22Rv1 (cell line): ENCODE measurements at regions not wholly inside any gene's neighbourhood (a gene's known extent, or its start where the extent isn't known, plus 50 kb on each side); places are given as distances from the start of the nearest gene placed in this dataset.

Source experiments
- H3K27ac ChIP-seq: fragments of 450-650 bp; 2 replicates; pipeline ENCODE4 v1.5.1; 2017
- CTCF ChIP-seq: fragments of 450-650 bp; IDR thresholded peaks from 2 replicates; pipeline ENCODE4 v1.5.1; 2017; ENCODE audit warnings: mild to moderate bottlenecking
- ZFX ChIP-seq: fragments of 450-650 bp; IDR thresholded peaks from 2 replicates; pipeline ENCODE4 v1.6.1; 2017; ENCODE audit warnings: antibody characterized with exemption, borderline replicate concordance

- no peak for TF ChIP-seq CTCF
- TF ChIP-seq ZFX = no peak
- no peak overlapping the region for H3K27ac ChIP-seq
Measured at GRCh38 chr14:71521238-71522135, 410.7 kb upstream of the RGS6 start.

- no peak overlapping the region for H3K27ac ChIP-seq
- TF ChIP-seq ZFX (no peak), CTCF (no peak)
Measured at GRCh38 chr14:71523630-71524319, 408.5 kb upstream of the RGS6 start.

- H3K27ac ChIP-seq = no peak overlapping the region
- no peak for TF ChIP-seq ZFX
- no peak for TF ChIP-seq CTCF
Measured at GRCh38 chr14:71524320-71524982, 407.8 kb upstream of the RGS6 start.

GRCh38 chr14:71525663-71526221 is 406.5 kb upstream of the RGS6 start:
- no peak overlapping the region for H3K27ac ChIP-seq
- TF ChIP-seq CTCF (no peak), ZFX (no peak)

- no peak for TF ChIP-seq CTCF
- no peak for TF ChIP-seq ZFX
Measured at GRCh38 chr14:71526388-71526787, 405.8 kb upstream of the RGS6 start.

GRCh38 chr14:71527838-71528237 is 404.4 kb upstream of the RGS6 start:
- H3K27ac ChIP-seq = no peak overlapping the region
- TF ChIP-seq CTCF (no peak), ZFX (no peak)

More at GRCh38 chr14:71526388-71526787, 405.8 kb upstream of the RGS6 start:
- H3K27ac ChIP-seq = no peak overlapping the region
